Glutamatergic neuron (in vitro differentiated cells): ENCODE measurements at regions not wholly inside any gene's neighbourhood (a gene's known extent, or its start where the extent isn't known, plus 50 kb on each side); places are given as distances from the start of the nearest gene placed in this dataset.
"Not testable (repeated sequence)": the region's sequence is repeated elsewhere in the genome, so short reads cannot be mapped to it uniquely, and the experiment has no call there.

Source experiments
- DNase-seq: peaks from one replicate; pipeline ENCODE4 v3.0.0; 2022
- H3K27ac Mint-ChIP-seq: one replicate; pipeline ENCODE4 v1.8.0; 2020; ENCODE audit warnings: mild to moderate bottlenecking, mixed read lengths, inconsistent platforms; ENCODE audit not compliant: unreplicated experiment
- H3K27me3 Mint-ChIP-seq: one replicate; pipeline ENCODE4 v1.8.0; 2020; ENCODE audit warnings: mild to moderate bottlenecking, moderate library complexity, mixed read lengths, inconsistent platforms; ENCODE audit not compliant: unreplicated experiment
- H3K36me3 Mint-ChIP-seq: one replicate; pipeline ENCODE4 v1.8.0; 2020; ENCODE audit warnings: mild to moderate bottlenecking, mixed read lengths, inconsistent platforms; ENCODE audit not compliant: unreplicated experiment
- H3K4me1 Mint-ChIP-seq: one replicate; pipeline ENCODE4 v1.8.0; 2020; ENCODE audit warnings: mild to moderate bottlenecking, low read depth, mixed read lengths, inconsistent platforms; ENCODE audit not compliant: unreplicated experiment
- H3K4me3 Mint-ChIP-seq: one replicate; pipeline ENCODE4 v1.8.0; 2020; ENCODE audit warnings: mild to moderate bottlenecking, mixed read lengths, inconsistent platforms; ENCODE audit not compliant: unreplicated experiment
- H3K9me3 Mint-ChIP-seq: one replicate; pipeline ENCODE4 v1.8.0; 2020; ENCODE audit warnings: mild to moderate bottlenecking, moderate library complexity, mixed read lengths, inconsistent platforms; ENCODE audit not compliant: unreplicated experiment
- CTCF ChIP-seq: fragments of 200-600 bp; sonication (generic); IDR thresholded peaks from one replicate; pipeline ENCODE4 v1.5.0; 2021; ENCODE audit not compliant: partially characterized antibody, unreplicated experiment

GRCh38 chr3:137854533-137855261, 90.6 kb downstream of the SOX14 start:
- no peak overlapping the region for H3K4me3 Mint-ChIP-seq
- no peaks in the 10 kb centered on the region for H3K36me3 Mint-ChIP-seq
- H3K27me3 Mint-ChIP-seq = no peaks in the 10 kb centered on the region
- H3K27ac Mint-ChIP-seq = no peak overlapping the region
- DNase-seq = no peak
- H3K4me1 Mint-ChIP-seq = no peaks in the 10 kb centered on the region
- H3K9me3 Mint-ChIP-seq = no peaks in the 10 kb centered on the region
- no peak for TF ChIP-seq CTCF

DNA sequence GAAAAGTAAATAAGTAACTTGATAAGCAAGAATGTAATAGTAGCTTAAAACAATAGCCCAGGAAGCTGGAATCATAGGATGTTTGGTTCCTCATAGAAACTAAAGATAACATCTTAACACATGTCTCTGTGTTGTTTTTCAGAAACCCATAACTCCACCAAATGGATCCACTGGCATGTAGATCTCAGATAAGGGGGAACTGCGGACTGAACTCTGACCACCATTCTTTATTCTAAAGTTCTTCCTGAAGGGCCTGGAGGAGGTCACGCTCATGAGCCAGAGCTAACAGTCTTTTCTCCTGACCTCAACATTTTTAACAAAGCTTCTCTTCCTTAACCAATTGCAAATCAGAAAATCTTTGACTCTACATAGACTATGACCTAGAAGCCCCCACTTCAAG, 101.9 kb downstream of the SOX14 start:
- no peak for TF ChIP-seq CTCF
- Mint-ChIP-seq H3K4me1 (no peaks in the 10 kb centered on the region), H3K36me3 (peaks cover 9% of the 10 kb centered on the region), H3K9me3 (peaks cover 3% of the 10 kb centered on the region), H3K4me3 (no peak overlapping the region), H3K27ac (no peak overlapping the region), H3K27me3 (peaks cover 2% of the 10 kb centered on the region)
- no peak for DNase-seq

DNA sequence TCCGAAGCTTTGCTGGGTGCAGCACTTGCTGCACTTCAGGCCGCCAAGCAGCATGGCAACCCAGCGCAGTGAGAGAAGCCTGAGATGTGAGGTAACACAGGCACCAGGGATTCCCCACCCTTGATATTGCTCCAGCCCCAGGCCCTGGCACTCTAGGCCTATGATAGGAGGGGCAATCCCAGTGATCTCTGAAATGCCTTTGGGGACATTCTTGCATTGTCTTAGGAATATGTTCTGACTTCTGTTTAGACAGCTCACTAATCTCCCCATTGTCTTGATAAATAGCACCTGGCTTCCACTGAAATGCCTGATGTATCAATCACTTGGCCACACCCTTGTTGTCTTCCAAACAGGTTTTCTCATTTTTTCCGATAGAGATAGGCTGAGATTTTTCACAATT, 102.8 kb downstream of the SOX14 start:
- no peak for TF ChIP-seq CTCF
- no peak overlapping the region for H3K27ac Mint-ChIP-seq
- no peaks in the 10 kb centered on the region for H3K4me1 Mint-ChIP-seq
- DNase-seq = no peak
- H3K4me3 Mint-ChIP-seq = no peak overlapping the region
- peaks cover 2% of the 10 kb centered on the region for H3K27me3 Mint-ChIP-seq
- H3K9me3 Mint-ChIP-seq = peaks cover 6% of the 10 kb centered on the region
- H3K36me3 Mint-ChIP-seq = peaks cover 18% of the 10 kb centered on the region

- H3K9me3 Mint-ChIP-seq = peaks cover 11% of the 10 kb centered on the region
- no peak for DNase-seq
- no peak overlapping the region for H3K27ac Mint-ChIP-seq
- H3K4me3 Mint-ChIP-seq = no peak overlapping the region
- H3K27me3 Mint-ChIP-seq = peaks cover 2% of the 10 kb centered on the region
- no peak for TF ChIP-seq CTCF
- no peaks in the 10 kb centered on the region for H3K4me1 Mint-ChIP-seq
- peaks cover 21% of the 10 kb centered on the region for H3K36me3 Mint-ChIP-seq
These were observed 103.5 kb downstream of the SOX14 start for GRCh38 chr3:137867611-137868010.

DNA sequence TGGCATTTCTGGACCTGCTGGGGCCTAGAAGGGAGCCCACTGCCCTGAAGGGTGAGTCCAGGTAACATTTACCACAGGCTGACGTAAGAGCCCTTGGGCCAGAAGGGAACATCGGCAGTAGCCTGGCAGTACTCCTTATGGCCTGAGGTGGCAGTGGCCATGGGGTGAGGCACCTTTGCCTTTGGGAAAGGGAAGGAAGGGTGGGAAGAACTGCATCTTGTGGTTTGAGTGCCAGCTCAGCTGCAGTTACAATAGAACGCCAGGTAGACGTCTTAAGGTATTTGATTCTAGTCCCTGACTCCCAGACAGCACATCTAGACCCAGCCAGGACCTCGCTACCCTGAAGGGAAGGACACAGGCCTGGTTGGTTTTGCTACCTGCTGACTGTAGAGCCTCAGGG, 104.9 kb downstream of the SOX14 start:
- Mint-ChIP-seq H3K9me3 (peaks cover 11% of the 10 kb centered on the region), H3K4me1 (no peaks in the 10 kb centered on the region), H3K36me3 (peaks cover 21% of the 10 kb centered on the region), H3K27me3 (peaks cover 2% of the 10 kb centered on the region), H3K27ac (no peak overlapping the region), H3K4me3 (no peak overlapping the region)
- no peak for DNase-seq
- no peak for TF ChIP-seq CTCF

DNA sequence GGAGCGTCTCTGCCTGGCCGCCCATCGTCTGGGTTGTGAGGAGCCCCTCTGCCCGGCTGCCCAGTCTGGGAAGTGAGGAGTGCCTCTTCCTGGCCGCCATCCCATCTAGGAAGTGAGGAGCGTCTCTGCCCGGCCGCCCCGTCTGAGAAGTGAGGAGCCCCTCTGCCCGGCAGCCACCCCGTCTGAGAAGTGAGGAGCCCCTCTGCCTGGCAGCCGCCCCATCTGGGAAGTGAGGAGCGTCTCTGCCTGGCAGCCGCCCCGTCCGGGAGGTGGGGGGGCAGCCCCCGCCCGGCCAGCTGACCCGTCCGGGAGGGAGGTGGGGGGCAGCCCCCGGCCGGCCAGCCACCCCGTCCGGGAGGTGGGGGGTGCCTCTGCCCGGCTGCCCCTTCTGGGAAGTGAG, 108.5 kb downstream of the SOX14 start:
- H3K36me3 Mint-ChIP-seq = peaks cover 26% of the 10 kb centered on the region
- peaks cover 15% of the 10 kb centered on the region for H3K9me3 Mint-ChIP-seq
- not testable (repeated sequence) for DNase-seq, H3K4me3 Mint-ChIP-seq, H3K4me1 Mint-ChIP-seq, H3K27ac Mint-ChIP-seq, H3K27me3 Mint-ChIP-seq

DNA sequence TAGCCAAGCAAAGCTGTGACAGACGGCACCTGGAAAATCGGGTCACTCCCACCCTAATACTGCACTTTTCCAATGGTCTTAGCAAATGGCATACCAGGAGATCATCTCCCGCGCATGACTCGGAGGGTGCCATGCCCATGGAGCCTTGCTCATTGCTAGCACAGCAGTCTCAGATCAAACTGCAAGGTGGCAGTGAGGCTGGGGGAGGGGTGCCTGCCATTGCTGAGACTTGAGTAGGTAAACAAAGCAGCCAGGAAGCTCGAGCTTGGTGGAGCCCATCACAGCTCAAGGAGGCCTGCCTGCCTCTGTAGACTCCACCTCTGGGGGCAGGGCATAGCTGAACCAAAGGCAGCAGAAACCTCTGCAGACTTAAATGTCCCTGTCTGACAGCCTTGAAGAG, 113.1 kb upstream of the CLDN18 start:
- not testable (repeated sequence) for H3K36me3 Mint-ChIP-seq, H3K27me3 Mint-ChIP-seq, H3K9me3 Mint-ChIP-seq, H3K27ac Mint-ChIP-seq, DNase-seq, H3K4me1 Mint-ChIP-seq, H3K4me3 Mint-ChIP-seq
